ENCODE measurements at regions not wholly inside any gene's neighbourhood (a gene's known extent, or its start where the extent isn't known, plus 50 kb on each side); places are given as distances from the start of the nearest gene placed in this dataset.

DNA sequence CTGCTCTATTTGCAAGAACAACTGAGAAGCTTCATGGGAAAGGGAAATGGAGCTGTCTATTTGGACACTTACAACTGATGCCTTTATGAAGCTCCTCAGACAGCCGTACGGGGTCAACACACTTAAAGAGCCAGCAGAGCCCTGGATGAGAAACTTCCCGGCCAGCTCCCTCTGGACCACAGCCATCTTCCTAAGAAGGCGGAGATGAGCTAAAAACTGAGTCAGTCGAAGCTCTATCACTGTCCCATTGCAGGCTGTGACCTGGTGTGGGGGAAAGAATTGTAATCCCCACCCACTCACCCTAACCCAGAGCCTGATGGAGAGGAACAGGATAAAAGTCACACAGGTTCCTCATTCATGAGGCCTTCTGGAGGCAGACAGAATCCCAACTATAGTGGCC lies 360.4 kb upstream of the JARID2 start:
- H3K4me1 Mint-ChIP-seq (ENCODE audit: low read depth) = peaks cover 19% of the 10 kb centered on the region
- no peaks in the 10 kb centered on the region for H3K36me3 Mint-ChIP-seq (ENCODE audit: insufficient read depth)
- H3K27ac Mint-ChIP-seq = no peak overlapping the region
- no peak overlapping the region for H3K4me3 Mint-ChIP-seq (ENCODE audit: low read depth)
- no peak for DNase-seq (ENCODE audit: low spot score, unreplicated experiment)
- TF ChIP-seq, protein P1, sequence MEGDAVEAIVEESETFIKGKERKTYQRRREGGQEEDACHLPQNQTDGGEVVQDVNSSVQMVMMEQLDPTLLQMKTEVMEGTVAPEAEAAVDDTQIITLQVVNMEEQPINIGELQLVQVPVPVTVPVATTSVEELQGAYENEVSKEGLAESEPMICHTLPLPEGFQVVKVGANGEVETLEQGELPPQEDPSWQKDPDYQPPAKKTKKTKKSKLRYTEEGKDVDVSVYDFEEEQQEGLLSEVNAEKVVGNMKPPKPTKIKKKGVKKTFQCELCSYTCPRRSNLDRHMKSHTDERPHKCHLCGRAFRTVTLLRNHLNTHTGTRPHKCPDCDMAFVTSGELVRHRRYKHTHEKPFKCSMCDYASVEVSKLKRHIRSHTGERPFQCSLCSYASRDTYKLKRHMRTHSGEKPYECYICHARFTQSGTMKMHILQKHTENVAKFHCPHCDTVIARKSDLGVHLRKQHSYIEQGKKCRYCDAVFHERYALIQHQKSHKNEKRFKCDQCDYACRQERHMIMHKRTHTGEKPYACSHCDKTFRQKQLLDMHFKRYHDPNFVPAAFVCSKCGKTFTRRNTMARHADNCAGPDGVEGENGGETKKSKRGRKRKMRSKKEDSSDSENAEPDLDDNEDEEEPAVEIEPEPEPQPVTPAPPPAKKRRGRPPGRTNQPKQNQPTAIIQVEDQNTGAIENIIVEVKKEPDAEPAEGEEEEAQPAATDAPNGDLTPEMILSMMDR (IDR thresholded peaks at IDR 0.05; ENCODE audit: unreplicated experiment) = no peak
- H3K9me3 Mint-ChIP-seq (ENCODE audit: low read depth) = peaks cover 7% of the 10 kb centered on the region
- peaks cover 8% of the 10 kb centered on the region for H3K27me3 Mint-ChIP-seq

DNA sequence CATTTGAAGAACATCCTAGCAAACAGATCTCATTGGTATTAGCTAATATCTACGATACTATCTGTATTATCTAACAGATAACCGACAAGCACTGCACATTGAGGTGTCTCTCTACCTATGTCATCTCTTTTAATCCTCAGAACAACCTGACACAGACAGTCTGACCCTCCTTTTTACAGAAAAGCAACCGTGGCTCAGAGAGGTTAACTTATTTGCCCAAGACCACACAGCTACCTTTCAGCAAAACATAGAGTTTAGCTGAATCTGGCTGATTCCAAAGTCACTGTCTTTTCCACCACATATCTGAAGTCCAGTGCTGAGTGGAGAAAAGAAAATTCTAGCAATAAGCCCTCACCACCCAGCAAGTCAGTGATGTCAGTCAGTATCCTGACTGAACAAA lies 358.7 kb upstream of the JARID2 start:
- H3K27me3 Mint-ChIP-seq = peaks cover 8% of the 10 kb centered on the region

DNA sequence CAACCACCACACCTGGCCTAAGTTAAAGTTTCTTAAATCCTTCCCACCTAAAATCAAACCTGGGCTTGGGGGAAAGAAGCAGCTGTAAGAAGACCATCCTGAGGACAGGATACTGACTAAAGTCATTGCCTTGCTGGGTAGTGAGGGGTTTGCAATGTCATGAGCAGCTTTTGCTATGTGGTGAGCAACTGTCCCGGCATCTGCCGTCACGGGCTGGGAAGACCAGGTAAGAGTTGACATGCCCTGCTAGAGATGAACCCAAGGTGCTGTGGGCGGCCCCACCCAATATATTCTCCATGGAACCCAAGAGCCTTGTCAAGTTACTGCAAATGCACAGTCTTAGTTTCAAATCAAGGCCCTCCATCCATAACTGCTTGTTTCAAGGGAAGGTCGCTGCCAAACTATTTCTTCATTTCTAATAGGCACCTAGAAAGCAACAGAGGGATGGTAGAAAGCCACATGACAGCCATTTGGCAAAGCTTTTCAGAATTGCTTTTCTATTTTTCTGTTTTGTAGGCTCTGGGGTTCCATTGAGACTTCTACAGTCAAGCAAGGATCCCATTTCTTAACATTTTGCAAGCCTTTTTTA lies 357.8 kb upstream of the JARID2 start:
- Mint-ChIP-seq H3K27ac (no peak overlapping the region), H3K36me3 (ENCODE audit: insufficient read depth) (no peaks in the 10 kb centered on the region), H3K27me3 (peaks cover 8% of the 10 kb centered on the region), H3K9me3 (ENCODE audit: low read depth) (peaks cover 7% of the 10 kb centered on the region), H3K4me1 (ENCODE audit: low read depth) (peaks cover 24% of the 10 kb centered on the region), H3K4me3 (ENCODE audit: low read depth) (no peak overlapping the region)
- TF ChIP-seq, protein P1 (IDR thresholded peaks at IDR 0.05; ENCODE audit: unreplicated experiment) = no peak
- DNase-seq (ENCODE audit: low spot score, unreplicated experiment) = no peak

More for the DNA sequence above, 358.7 kb upstream of the JARID2 start:
- Mint-ChIP-seq H3K9me3 (ENCODE audit: low read depth) (peaks cover 7% of the 10 kb centered on the region), H3K27ac (no peak overlapping the region), H3K36me3 (ENCODE audit: insufficient read depth) (no peaks in the 10 kb centered on the region), H3K4me3 (ENCODE audit: low read depth) (no peak overlapping the region), H3K4me1 (ENCODE audit: low read depth) (peaks cover 22% of the 10 kb centered on the region)
- no peak for DNase-seq (ENCODE audit: low spot score, unreplicated experiment)
- TF ChIP-seq, protein P1 (IDR thresholded peaks at IDR 0.05; ENCODE audit: unreplicated experiment) = no peak

DNA sequence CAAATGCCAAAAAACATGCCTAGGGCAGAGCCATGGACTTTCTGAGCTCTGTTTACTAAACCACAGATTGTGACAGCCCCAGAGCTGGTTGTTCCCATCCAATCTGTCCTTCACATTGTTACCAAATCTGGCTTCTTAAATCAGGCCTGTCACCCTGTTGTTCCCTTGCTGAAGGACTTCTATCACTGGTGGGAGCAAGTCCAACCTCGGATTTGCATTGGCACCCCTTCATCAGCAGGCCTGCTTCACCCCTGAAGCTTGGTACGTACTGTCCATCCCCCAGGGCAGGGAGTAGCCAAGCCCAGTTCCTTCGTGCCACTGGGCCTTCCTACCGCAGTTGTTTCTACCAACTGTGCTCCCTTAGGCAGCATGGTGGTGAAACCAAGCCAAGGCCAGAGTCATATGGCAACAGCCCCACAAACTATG lies 357.3 kb upstream of the JARID2 start:
- Mint-ChIP-seq H3K4me3 (ENCODE audit: low read depth) (no peak overlapping the region), H3K4me1 (ENCODE audit: low read depth) (peaks cover 24% of the 10 kb centered on the region), H3K36me3 (ENCODE audit: insufficient read depth) (peaks cover under 1% of the 10 kb centered on the region), H3K27ac (no peak overlapping the region), H3K27me3 (peaks cover 8% of the 10 kb centered on the region), H3K9me3 (ENCODE audit: low read depth) (peaks cover 9% of the 10 kb centered on the region)
- TF ChIP-seq, protein P1 (IDR thresholded peaks at IDR 0.05; ENCODE audit: unreplicated experiment) = no peak
- DNase-seq (ENCODE audit: low spot score, unreplicated experiment) = no peak

DNA sequence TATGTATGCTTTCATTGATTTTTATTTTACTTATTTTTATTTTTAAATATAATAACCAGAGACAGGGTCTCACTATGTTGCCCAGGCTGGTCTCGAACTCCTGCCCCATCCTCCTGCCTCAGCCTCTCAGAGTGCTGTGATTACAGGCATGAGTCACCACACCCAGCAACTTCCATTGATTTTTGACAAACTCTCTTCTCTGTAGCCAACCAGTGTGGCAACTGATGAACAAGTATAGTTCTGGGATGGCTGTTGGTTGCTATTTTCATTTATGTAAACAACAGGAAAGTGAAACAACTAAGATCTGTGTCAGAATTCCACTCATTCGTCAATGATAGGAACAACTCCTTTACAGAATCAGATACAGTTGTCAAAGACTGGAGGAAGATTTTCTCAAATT lies 356.7 kb upstream of the JARID2 start:
- peaks cover 24% of the 10 kb centered on the region for H3K4me1 Mint-ChIP-seq (ENCODE audit: low read depth)
- peaks cover 2% of the 10 kb centered on the region for H3K36me3 Mint-ChIP-seq (ENCODE audit: insufficient read depth)
- H3K9me3 Mint-ChIP-seq (ENCODE audit: low read depth) = peaks cover 11% of the 10 kb centered on the region
- H3K27ac Mint-ChIP-seq = peak overlapping the region; percentile 25
- peaks cover 8% of the 10 kb centered on the region for H3K27me3 Mint-ChIP-seq
- H3K4me3 Mint-ChIP-seq (ENCODE audit: low read depth) = no peak overlapping the region
- TF ChIP-seq, protein P1 (IDR thresholded peaks at IDR 0.05; ENCODE audit: unreplicated experiment) = no peak
- no peak for DNase-seq (ENCODE audit: low spot score, unreplicated experiment)

Measured in progenitor cell of endocrine pancreas (in vitro differentiated cells).